SK-N-SH (cell line): ENCODE measurements at regions not wholly inside any gene's neighbourhood (a gene's known extent, or its start where the extent isn't known, plus 50 kb on each side); places are given as distances from the start of the nearest gene placed in this dataset.

Source experiments
- CTCF ChIA-PET: fragments of 300-600, 350-600 bp; formaldehyde crosslinking; extraction: SDS; loops from one replicate; lab custom pipeline; 2021; lab: Yijun Ruan, JAX
- POLR2A ChIA-PET: fragments of 350-600 bp; sonication (Branson Sonifier 250); formaldehyde crosslinking; extraction: SDS; loops from one replicate; lab custom pipeline; 2020; ENCODE audit warnings: antibody characterized with exemption, inconsistent platforms; lab: Yijun Ruan, JAX
- DNase-seq: peaks from one replicate; pipeline ENCODE4 v3.0.0; 2012
- H2AFZ ChIP-seq: fragments of 200-600 bp; sonication (generic); 2 replicates; pipeline ENCODE4 v1.8.1; 2016; ENCODE audit warnings: antibody characterized with exemption, mild to moderate bottlenecking, low read depth
- H3F3A ChIP-seq: fragments of 200-600 bp; sonication (generic); replicated peaks from 2 replicates; pipeline ENCODE3; 2016; ENCODE audit warnings: antibody characterized with exemption, mild to moderate bottlenecking; ENCODE audit not compliant: insufficient read depth
- H3K27ac ChIP-seq, 2 experiments: fragments of 200-500 bp in 1 of 2; fragments of 200-600 bp in 1 of 2; sonication (Bioruptor generic) in 1 of 2; sonication (generic), shearing (Covaris generic) in 1 of 2; 2 replicates each; pipeline versions ENCODE4 v1.5.1 to v1.6.1; 2014 to 2016; ENCODE audit warnings: low read depth in 2 of 2, inconsistent platforms in 1 of 2, low read length in 1 of 2, mild to moderate bottlenecking in 1 of 2, mixed read lengths in 1 of 2
- H3K27me3 ChIP-seq: fragments of 200-600 bp; sonication (generic), shearing (Covaris generic); 2 replicates; pipeline ENCODE4 v1.6.1; 2016; ENCODE audit warnings: mixed run types; ENCODE audit not compliant: insufficient read depth
- H3K36me3 ChIP-seq, 2 experiments: fragments of 200-500 bp in 1 of 2; fragments of 200-600 bp in 1 of 2; sonication (Bioruptor generic) in 1 of 2; sonication (generic) in 1 of 2; replicated peaks in 1 of 2; 2 replicates each; pipeline versions ENCODE3 to v1.5.1; 2014 to 2016; ENCODE audit warnings: low read length in 1 of 2, mild to moderate bottlenecking in 1 of 2; ENCODE audit not compliant: insufficient read depth in 2 of 2, control insufficient read depth in 1 of 2
- H3K4me1 ChIP-seq, 2 experiments: fragments of 200-500 bp in 1 of 2; fragments of 200-600 bp in 1 of 2; sonication (Bioruptor generic) in 1 of 2; sonication (generic), shearing (Covaris generic) in 1 of 2; 2 replicates each; pipeline versions ENCODE4 v1.5.1 to v1.6.1; 2014 to 2016; ENCODE audit warnings: low read depth in 1 of 2, low read length in 1 of 2, mixed run types in 1 of 2; ENCODE audit not compliant: insufficient read depth in 2 of 2, control insufficient read depth in 1 of 2
- H3K4me2 ChIP-seq: fragments of 200-600 bp; sonication (generic), shearing (Covaris generic); 2 replicates; pipeline ENCODE4 v1.6.1; 2017; ENCODE audit warnings: mixed run types
- H3K4me3 ChIP-seq, 2 experiments: fragments of 200-500 bp in 1 of 2; fragments of 200-600 bp in 1 of 2; sonication (Bioruptor generic) in 1 of 2; sonication (generic), shearing (Covaris generic) in 1 of 2; 2 replicates each; pipeline versions ENCODE4 v1.5.1 to v1.8.1; 2014 to 2016; ENCODE audit warnings: low read depth in 2 of 2, inconsistent platforms in 1 of 2, low read length in 1 of 2, mild to moderate bottlenecking in 1 of 2, mixed read lengths in 1 of 2, moderate library complexity in 1 of 2
- H3K79me2 ChIP-seq: fragments of 200-600 bp; sonication (generic); 2 replicates; pipeline ENCODE4 v1.8.1; 2017; ENCODE audit warnings: mild to moderate bottlenecking; ENCODE audit not compliant: insufficient read depth
- H3K9ac ChIP-seq: fragments of 200-600 bp; sonication (generic); 2 replicates; pipeline ENCODE4 v1.6.1; 2017; ENCODE audit warnings: mixed run types
- H3K9me2 ChIP-seq: fragments of 200-600 bp; sonication (generic); 2 replicates; pipeline ENCODE4 v1.6.1; 2017; ENCODE audit warnings: mixed run types
- H3K9me3 ChIP-seq: fragments of 200-600 bp; sonication (generic); 2 replicates; pipeline ENCODE4 v1.6.1; 2017; ENCODE audit warnings: mixed run types, mild to moderate bottlenecking, moderate library complexity
- H4K20me1 ChIP-seq: fragments of 200-600 bp; sonication (generic); 2 replicates; pipeline ENCODE4 v1.6.1; 2017; ENCODE audit warnings: mild to moderate bottlenecking, mixed run types; ENCODE audit not compliant: insufficient read depth
- ELF1 ChIP-seq: IDR thresholded peaks from 2 replicates; pipeline ENCODE4 v1.4.0; 2012
- EZH2phosphoT487 ChIP-seq: fragments of 200-600 bp; sonication (generic); IDR thresholded peaks from 2 replicates; pipeline ENCODE4 v1.6.1; 2017; ENCODE audit warnings: low read depth, mixed run types, mild to moderate bottlenecking, antibody characterized with exemption, moderate library complexity, borderline replicate concordance
- FOSL2 ChIP-seq: IDR thresholded peaks from 2 replicates; pipeline ENCODE4 v1.4.0; 2012; ENCODE audit warnings: low read depth, mild to moderate bottlenecking, moderate library complexity, borderline replicate concordance
- FOXJ3 ChIP-seq: sonication (generic); formaldehyde crosslinking; IDR thresholded peaks from 2 replicates; pipeline ENCODE4 v1.5.1; 2020; ENCODE audit warnings: mild to moderate bottlenecking, missing genetic modification reagents
- FOXM1 ChIP-seq: IDR thresholded peaks from 2 replicates; pipeline ENCODE4 v1.4.0; 2012; ENCODE audit warnings: low read depth, mild to moderate bottlenecking
- GABPA ChIP-seq: IDR thresholded peaks from 2 replicates; pipeline ENCODE4 v1.4.0; 2012; ENCODE audit warnings: low read depth, mild to moderate bottlenecking
- JUND ChIP-seq: IDR thresholded peaks from 2 replicates; pipeline ENCODE4 v1.4.0; 2012
- MAX ChIP-seq: IDR thresholded peaks from 2 replicates; pipeline ENCODE4 v1.4.0; 2012; ENCODE audit warnings: low read depth
- MEF2A ChIP-seq: IDR thresholded peaks from 2 replicates; pipeline ENCODE4 v1.4.0; 2012; ENCODE audit warnings: low read depth, borderline replicate concordance
- POLR2AphosphoS5 ChIP-seq: IDR thresholded peaks from 2 replicates; pipeline ENCODE4 v1.6.1; 2012; ENCODE audit warnings: low read depth, low read length
- RCOR1 ChIP-seq: fragments of 150-350 bp; IDR thresholded peaks from 2 replicates; pipeline ENCODE4 v1.6.1; 2017; ENCODE audit warnings: antibody characterized with exemption, low read length
- RXRA ChIP-seq: IDR thresholded peaks from 2 replicates; pipeline ENCODE4 v1.4.0; 2012; ENCODE audit warnings: low read depth, mild to moderate bottlenecking, borderline replicate concordance
- TAF1 ChIP-seq: IDR thresholded peaks from 2 replicates; pipeline ENCODE4 v1.6.1; 2012; ENCODE audit warnings: low read depth, mild to moderate bottlenecking, low read length, moderate library complexity, borderline replicate concordance
- TCF12 ChIP-seq: IDR thresholded peaks from 2 replicates; pipeline ENCODE4 v1.4.0; 2012
- USF2 ChIP-seq: fragments of 150-350 bp; IDR thresholded peaks from 2 replicates; pipeline ENCODE4 v1.6.1; 2017; ENCODE audit warnings: antibody characterized with exemption, low read length, low read depth, borderline replicate concordance
- YY1 ChIP-seq: IDR thresholded peaks from 2 replicates; pipeline ENCODE4 v1.4.0; 2012; ENCODE audit warnings: low read depth, mild to moderate bottlenecking
- WGBS: methylation state at CpG from one replicate; pipeline ENCODE4 v1.1.6; 2017; ENCODE audit warnings: low lambda C conversion rate; 5-methylcytosine and 5-hydroxymethylcytosine counted together
- TF ChIP-seq, protein P1 (sequence below): fragments of 200-600 bp; sonication (generic); IDR thresholded peaks from 2 replicates; pipeline ENCODE4 v1.6.1; 2017; ENCODE audit warnings: antibody characterized with exemption, mild to moderate bottlenecking, moderate library complexity
- TF ChIP-seq, protein P2 (sequence below): IDR thresholded peaks from 2 replicates; pipeline ENCODE4 v1.4.0; 2012; ENCODE audit warnings: low read depth, borderline replicate concordance

- Histone ChIP-seq H3K27ac (no peak overlapping the region), H4K20me1 (no peaks in the 10 kb centered on the region), H3K79me2 (no peaks in the 10 kb centered on the region), H3K4me1 (no peaks in the 10 kb centered on the region), H3K9ac (no peak overlapping the region), H3K27me3 (no peaks in the 10 kb centered on the region), H3K4me3 (no peak overlapping the region), H3K36me3 (no peaks in the 10 kb centered on the region), H3K4me2 (no peak overlapping the region), H3K9me3 (no peaks in the 10 kb centered on the region), H3F3A (no peaks in the 10 kb centered on the region), H3K9me2 (0 out of 2 replicates have a peak, but pooled peaks cover 3% of the 10 kb centered on the region), H2AFZ (no peak overlapping the region)
- DNase-seq: no peak
- TF ChIP-seq FOXM1 (no peak), USF2 (no peak), ELF1 (no peak), FOXJ3 (CRISPR knock-in tag) (no peak), TCF12 (no peak), EZH2phosphoT487 (no peak), TAF1 (no peak), MAX (no peak), FOSL2 (no peak), POLR2AphosphoS5 (no peak), RXRA (no peak), JUND (no peak), RCOR1 (no peak), GABPA (no peak), MEF2A (no peak), YY1 (no peak)
- TF ChIP-seq, protein P1, sequence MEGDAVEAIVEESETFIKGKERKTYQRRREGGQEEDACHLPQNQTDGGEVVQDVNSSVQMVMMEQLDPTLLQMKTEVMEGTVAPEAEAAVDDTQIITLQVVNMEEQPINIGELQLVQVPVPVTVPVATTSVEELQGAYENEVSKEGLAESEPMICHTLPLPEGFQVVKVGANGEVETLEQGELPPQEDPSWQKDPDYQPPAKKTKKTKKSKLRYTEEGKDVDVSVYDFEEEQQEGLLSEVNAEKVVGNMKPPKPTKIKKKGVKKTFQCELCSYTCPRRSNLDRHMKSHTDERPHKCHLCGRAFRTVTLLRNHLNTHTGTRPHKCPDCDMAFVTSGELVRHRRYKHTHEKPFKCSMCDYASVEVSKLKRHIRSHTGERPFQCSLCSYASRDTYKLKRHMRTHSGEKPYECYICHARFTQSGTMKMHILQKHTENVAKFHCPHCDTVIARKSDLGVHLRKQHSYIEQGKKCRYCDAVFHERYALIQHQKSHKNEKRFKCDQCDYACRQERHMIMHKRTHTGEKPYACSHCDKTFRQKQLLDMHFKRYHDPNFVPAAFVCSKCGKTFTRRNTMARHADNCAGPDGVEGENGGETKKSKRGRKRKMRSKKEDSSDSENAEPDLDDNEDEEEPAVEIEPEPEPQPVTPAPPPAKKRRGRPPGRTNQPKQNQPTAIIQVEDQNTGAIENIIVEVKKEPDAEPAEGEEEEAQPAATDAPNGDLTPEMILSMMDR: no peak
- TF ChIP-seq, protein P2, sequence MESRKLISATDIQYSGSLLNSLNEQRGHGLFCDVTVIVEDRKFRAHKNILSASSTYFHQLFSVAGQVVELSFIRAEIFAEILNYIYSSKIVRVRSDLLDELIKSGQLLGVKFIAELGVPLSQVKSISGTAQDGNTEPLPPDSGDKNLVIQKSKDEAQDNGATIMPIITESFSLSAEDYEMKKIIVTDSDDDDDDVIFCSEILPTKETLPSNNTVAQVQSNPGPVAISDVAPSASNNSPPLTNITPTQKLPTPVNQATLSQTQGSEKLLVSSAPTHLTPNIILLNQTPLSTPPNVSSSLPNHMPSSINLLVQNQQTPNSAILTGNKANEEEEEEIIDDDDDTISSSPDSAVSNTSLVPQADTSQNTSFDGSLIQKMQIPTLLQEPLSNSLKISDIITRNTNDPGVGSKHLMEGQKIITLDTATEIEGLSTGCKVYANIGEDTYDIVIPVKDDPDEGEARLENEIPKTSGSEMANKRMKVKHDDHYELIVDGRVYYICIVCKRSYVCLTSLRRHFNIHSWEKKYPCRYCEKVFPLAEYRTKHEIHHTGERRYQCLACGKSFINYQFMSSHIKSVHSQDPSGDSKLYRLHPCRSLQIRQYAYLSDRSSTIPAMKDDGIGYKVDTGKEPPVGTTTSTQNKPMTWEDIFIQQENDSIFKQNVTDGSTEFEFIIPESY: no peak
- POLR2A ChIA-PET: no interaction called here
- CTCF ChIA-PET: no interaction called here
- WGBS: 20% methylated on average over 4 of the region's 5 CpGs
These were observed 1116.0 kb downstream of the TBC1D22A start for GRCh38 chr22:47878460-47878859.
